ENCODE measurements at regions not wholly inside any gene's neighbourhood (a gene's known extent, or its start where the extent isn't known, plus 50 kb on each side); places are given as distances from the start of the nearest gene placed in this dataset.

DNA sequence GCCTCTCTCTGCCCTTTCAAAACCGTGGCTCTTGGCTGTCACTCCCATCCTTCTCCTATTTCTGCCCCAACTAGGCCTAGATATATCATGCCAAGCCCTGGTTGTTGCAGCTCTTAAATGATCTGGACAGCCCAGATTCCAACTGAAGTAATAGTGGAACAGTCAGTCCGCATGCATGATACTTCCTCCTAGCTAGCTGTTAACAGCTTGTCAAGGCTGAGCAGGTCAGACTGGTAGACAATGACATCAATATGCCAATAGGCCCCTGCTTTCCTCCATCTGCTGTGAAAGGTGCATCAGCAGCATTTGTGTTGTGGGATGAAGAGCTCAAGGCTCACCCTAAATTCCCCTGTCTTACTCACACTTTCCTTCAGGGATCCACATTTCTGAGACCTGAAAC, 527.7 kb upstream of the TGFBR2 start:
- Histone ChIP-seq H3K9me3 (peaks cover 0 to 7% of the 10 kb centered on the region in 2 donors), H3K4me3 (no peak overlapping the region), H3K36me3 (no peaks in the 10 kb centered on the region), H3K27ac (no peak overlapping the region), H3K27me3 (no peaks in the 10 kb centered on the region), H3K4me1 (no peaks in the 10 kb centered on the region)
- DNase-seq (ENCODE audit: low spot score) = no peak
- TF ChIP-seq CTCF (IDR thresholded peaks at IDR 0.05) = no peak

GRCh38 chr3:30081904-30082303, 524.5 kb upstream of the TGFBR2 start:
- Histone ChIP-seq H3K36me3 (no peaks in the 10 kb centered on the region), H3K9me3 (no peaks in the 10 kb centered on the region), H3K27ac (no peak overlapping the region), H3K27me3 (no peaks in the 10 kb centered on the region), H3K4me3 (no peak overlapping the region), H3K4me1 (no peaks in the 10 kb centered on the region)
- DNase-seq (ENCODE audit: low spot score) = no peak
- TF ChIP-seq CTCF (IDR thresholded peaks at IDR 0.05) = no peak

GRCh38 chr3:30082652-30083051, 523.7 kb upstream of the TGFBR2 start:
- Histone ChIP-seq H3K27ac (no peak overlapping the region), H3K4me1 (no peaks in the 10 kb centered on the region), H3K9me3 (no peaks in the 10 kb centered on the region), H3K27me3 (no peaks in the 10 kb centered on the region), H3K36me3 (no peaks in the 10 kb centered on the region), H3K4me3 (no peak overlapping the region)
- no peak for TF ChIP-seq CTCF (IDR thresholded peaks at IDR 0.05)
- no peak for DNase-seq (ENCODE audit: low spot score)

DNA sequence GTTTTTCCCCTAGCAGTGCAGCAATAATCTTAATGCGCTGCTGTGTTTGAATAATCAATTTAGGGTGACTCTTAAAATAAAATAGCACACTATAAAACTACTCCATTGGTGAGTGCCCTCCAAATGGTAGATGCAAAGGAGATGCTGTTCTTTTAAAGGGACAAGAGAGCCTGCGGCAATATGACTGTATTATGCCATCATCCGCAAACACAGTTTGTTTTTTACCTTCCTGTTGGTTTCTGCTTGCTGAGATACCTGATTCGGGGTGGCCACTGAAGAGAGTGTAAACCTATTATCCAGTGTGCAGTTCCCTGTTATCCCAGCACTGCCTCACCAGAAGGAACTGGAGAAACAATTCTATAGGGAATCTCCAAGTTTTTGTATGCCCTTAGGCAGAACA, 523.1 kb upstream of the TGFBR2 start:
- no peak overlapping the region for H3K4me3 ChIP-seq
- H3K4me1 ChIP-seq = no peaks in the 10 kb centered on the region
- no peaks in the 10 kb centered on the region for H3K27me3 ChIP-seq
- H3K36me3 ChIP-seq = no peaks in the 10 kb centered on the region
- H3K9me3 ChIP-seq = no peaks in the 10 kb centered on the region
- no peak overlapping the region for H3K27ac ChIP-seq
- no peak for TF ChIP-seq CTCF (IDR thresholded peaks at IDR 0.05)
- DNase-seq (ENCODE audit: low spot score) = no peak

DNA sequence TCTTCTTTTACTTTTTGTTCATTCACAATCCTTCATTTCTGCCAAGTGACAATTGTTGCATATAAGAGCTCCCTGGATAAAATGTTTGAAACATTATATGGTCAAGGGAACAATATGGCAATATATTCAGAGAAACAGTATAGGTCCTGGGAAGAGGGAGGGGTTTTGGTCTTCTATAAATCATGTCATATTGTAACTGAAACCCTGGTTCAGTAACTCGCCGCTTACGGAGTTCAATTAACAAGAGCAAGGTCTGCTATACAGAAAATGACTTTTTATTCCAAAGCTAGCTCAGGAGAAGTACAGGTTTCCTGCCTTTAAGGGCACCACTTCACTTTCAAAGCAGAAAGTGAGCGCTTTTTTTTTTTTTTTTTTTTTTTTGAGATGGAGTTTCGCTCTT, 522.1 kb upstream of the TGFBR2 start:
- no peaks in the 10 kb centered on the region for H3K4me1 ChIP-seq
- H3K27me3 ChIP-seq = no peaks in the 10 kb centered on the region
- H3K36me3 ChIP-seq = no peaks in the 10 kb centered on the region
- no peak overlapping the region for H3K27ac ChIP-seq
- no peaks in the 10 kb centered on the region for H3K9me3 ChIP-seq
- no peak for TF ChIP-seq CTCF (IDR thresholded peaks at IDR 0.05)
- no peak for DNase-seq (ENCODE audit: low spot score)
- no peak overlapping the region for H3K4me3 ChIP-seq

DNA sequence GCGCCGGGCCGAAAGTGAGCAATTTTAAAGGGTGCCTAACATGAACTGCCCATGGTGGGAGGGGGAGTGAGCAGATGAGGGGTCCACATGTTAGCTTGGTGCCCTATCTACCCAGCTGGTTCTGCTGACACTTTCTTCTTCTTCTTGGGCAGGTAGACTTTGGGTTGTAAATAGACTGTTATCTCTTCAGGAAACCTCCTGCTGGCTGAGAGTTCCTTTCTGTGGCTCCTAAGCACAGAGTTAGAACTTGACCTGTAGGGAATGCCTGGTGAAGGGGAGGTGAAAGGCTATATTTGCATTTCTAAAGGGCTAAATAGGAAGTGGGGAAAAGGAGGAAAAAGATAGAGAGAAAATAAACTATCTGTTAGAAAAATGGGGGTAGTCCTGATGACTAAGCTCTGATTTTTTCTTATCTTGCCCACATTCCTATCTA, 521.4 kb upstream of the TGFBR2 start:
- Histone ChIP-seq H3K27me3 (no peaks in the 10 kb centered on the region), H3K9me3 (no peaks in the 10 kb centered on the region), H3K36me3 (no peaks in the 10 kb centered on the region), H3K4me1 (no peaks in the 10 kb centered on the region), H3K27ac (no peak overlapping the region), H3K4me3 (no peak overlapping the region)
- no peak for TF ChIP-seq CTCF (IDR thresholded peaks at IDR 0.05)
- DNase-seq (ENCODE audit: low spot score) = no peak
